ENCODE measurements at regions not wholly inside any gene's neighbourhood (a gene's known extent, or its start where the extent isn't known, plus 50 kb on each side); places are given as distances from the start of the nearest gene placed in this dataset.

GRCh38 chr12:77746096-77746495 lies 84.6 kb upstream of the NAV3 start:
- dilution Hi-C loops (cut with MboI; ENCODE audit: extremely low pct_ligation_motif_present, low sequenced_read_pairs) (no loop called here), intact Hi-C loops (cut with micrococcal nuclease) (no loop called here)
- Histone ChIP-seq H3K36me3 (ENCODE audit: control insufficient read depth in 2 of 2, extremely low read depth in 1 of 2, insufficient read depth in 2 of 2, low read length in 2 of 2) (no peaks in the 10 kb centered on the region), H3K4me2 (ENCODE audit: insufficient read depth, low read length) (no peak overlapping the region), H3K27me3 (ENCODE audit: control insufficient read depth in 2 of 2, insufficient read depth in 2 of 2, low read length in 2 of 2) (no peaks in the 10 kb centered on the region), H2AFZ (ENCODE audit: low read depth, low read length) (no peak overlapping the region), H3K27ac (ENCODE audit: insufficient read depth, low read depth, low read length) (no peak overlapping the region), H3K9ac (replicated peaks; ENCODE audit: extremely low read depth, insufficient read depth, low read length) (no peak overlapping the region), H3K79me2 (ENCODE audit: control insufficient read depth, insufficient read depth, low read length) (no peaks in the 10 kb centered on the region), H3K9me1 (replicated peaks; ENCODE audit: control insufficient read depth, extremely low read depth, insufficient read depth, low read length) (no peaks in the 10 kb centered on the region), H4K20me1 (replicated peaks; ENCODE audit: control insufficient read depth, extremely low read depth, insufficient read depth, low read length) (no peaks in the 10 kb centered on the region), H3K4me1 (ENCODE audit: control insufficient read depth, extremely low read depth, insufficient read depth, low read length) (no peaks in the 10 kb centered on the region), H3K4me3 (replicated peaks in 1 of 3; ENCODE audit: insufficient read depth in 1 of 3, low read depth in 1 of 3, low read length in 3 of 3) (no peak overlapping the region), H3K9me3 (replicated peaks; ENCODE audit: control insufficient read depth, insufficient read depth, low read length) (no peaks in the 10 kb centered on the region)
- no peak for FAIRE-seq
- TF ChIP-seq POLR2AphosphoS5 (IDR thresholded peaks at IDR 0.05; ENCODE audit: insufficient read depth, low read depth, low read length), result no peak
- TF ChIP-seq CTCF (IDR thresholded peaks at IDR 0.05; ENCODE audit: extremely low read depth in 1 of 2, insufficient read depth in 1 of 2, low read depth in 1 of 2, low read length in 2 of 2), result no peak
- TF ChIP-seq JUN (IDR thresholded peaks at IDR 0.05; ENCODE audit: borderline replicate concordance, insufficient read depth, insufficient read length, low read depth), result no peak
- TF ChIP-seq GATA2 (IDR thresholded peaks at IDR 0.05; ENCODE audit: insufficient read depth, insufficient read length, low read depth, low read length), result no peak
- no peak for TF ChIP-seq POLR2A (IDR thresholded peaks at IDR 0.05; ENCODE audit: low read depth, low read length)
- TF ChIP-seq FOS (IDR thresholded peaks at IDR 0.05; ENCODE audit: borderline replicate concordance, insufficient read depth, low read length), result no peak
- TF ChIP-seq MYC (IDR thresholded peaks at IDR 0.05; ENCODE audit: low read depth, low read length), result no peak
- TF ChIP-seq EZH2 (IDR thresholded peaks at IDR 0.05; ENCODE audit: borderline replicate concordance, low read depth, low read length, severe bottlenecking), result no peak
- TF ChIP-seq MAX (IDR thresholded peaks at IDR 0.05; ENCODE audit: insufficient read depth, insufficient read length), result no peak
- ChIA-PET CTCF (interaction anchor here (0.7 to 4.0 kb wide), 5 partner anchors 9 to 181 kb away, joined by 3 to 11 read pairs (median 3); no protein-coding TSS in a partner anchor), POLR2A (no interaction called here)
- DNase-seq (ENCODE audit: low read depth, low spot score), result peak; percentile 51
- BruUV-seq (replicated peaks), result no TSS peak

Measured in endothelial cell of umbilical vein (primary cell).